Activated CD8-positive, alpha-beta memory T cell treated with anti-CD3 and anti-CD28 coated beads for 24 hours (primary cell): ENCODE measurements at regions not wholly inside any gene's neighbourhood (a gene's known extent, or its start where the extent isn't known, plus 50 kb on each side); places are given as distances from the start of the nearest gene placed in this dataset.

Source experiments
- DNase-seq: peaks from one replicate; pipeline ENCODE4 v3.0.0-alpha.2; 2020

DNA sequence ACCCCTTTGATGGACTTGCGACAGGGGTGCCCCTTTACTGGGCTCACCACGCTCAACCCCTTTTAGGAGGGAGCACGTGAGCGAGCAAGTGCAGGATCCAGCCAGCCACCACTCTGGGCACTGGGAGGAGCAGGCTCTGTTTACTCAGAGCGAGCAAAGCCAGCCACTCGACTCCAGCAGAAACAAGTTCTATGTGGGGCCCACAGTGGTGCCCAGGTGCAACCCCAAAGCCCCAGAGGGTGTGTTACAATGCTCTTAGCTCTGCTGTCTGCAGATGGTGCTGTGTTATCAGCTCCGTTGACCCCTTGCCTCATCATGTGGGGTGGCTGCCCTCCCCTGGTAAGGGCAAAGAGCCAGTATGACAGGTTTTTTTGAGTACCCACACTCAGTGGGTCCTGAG lies 120.3 kb upstream of the SUCLG2 start:
- no peak for DNase-seq

DNA sequence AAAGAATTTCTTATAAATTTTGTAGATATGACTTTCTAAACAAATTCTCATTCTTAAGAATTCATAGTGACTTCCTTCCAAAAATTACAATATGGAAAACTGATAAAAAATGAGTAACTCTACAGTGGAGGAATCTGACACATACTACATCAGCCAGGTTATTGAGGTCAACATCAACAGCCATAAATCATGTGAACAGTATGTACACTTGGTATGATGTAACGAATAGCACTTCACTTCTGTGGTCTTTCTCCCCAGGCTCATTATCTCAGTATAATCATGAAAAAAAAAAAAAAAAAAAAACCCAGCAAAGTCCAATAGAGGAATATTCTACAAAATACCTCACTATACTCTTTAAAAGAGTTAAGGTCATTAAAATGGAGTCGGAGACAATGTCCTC lies 111.2 kb upstream of the SUCLG2 start:
- no peak for DNase-seq

DNA sequence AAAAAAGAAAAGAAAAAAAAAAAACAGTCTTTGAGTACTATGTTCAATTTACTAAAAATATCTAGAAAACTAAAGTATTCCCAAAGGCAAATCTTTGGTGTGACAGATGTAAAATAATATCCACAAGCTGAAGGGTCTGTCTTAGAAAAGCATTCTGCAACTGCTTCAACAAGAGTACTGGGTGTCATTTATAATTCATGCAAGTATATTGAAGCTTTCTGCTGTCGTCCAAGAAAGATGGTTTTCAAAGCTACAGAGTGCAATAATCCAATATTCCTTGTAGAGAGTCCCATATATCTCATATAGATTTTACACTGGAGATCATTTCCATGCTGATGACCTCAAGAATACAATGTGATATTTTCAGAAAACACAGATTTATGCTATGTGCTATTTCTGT lies 90.9 kb upstream of the SUCLG2 start:
- DNase-seq = no peak

DNA sequence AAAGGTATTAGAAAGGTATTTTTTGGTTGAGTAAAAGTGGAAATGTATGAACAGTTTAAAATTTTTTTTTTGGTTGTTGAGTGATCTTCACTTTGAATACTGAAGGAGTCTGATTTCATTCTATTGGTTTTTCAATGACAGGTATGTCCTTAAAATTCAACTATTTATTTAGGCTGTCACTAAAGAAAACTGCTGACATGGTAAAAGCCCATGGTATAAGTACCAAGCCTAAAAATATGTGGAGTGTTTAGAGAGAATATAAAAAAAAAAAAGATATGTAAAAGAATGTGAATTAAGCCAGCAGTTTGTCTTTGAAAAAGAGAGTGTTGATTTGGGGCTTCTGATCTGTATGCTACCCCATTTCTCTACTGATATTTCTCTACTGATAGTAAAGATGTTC lies 90.3 kb upstream of the SUCLG2 start:
- DNase-seq = no peak

DNA sequence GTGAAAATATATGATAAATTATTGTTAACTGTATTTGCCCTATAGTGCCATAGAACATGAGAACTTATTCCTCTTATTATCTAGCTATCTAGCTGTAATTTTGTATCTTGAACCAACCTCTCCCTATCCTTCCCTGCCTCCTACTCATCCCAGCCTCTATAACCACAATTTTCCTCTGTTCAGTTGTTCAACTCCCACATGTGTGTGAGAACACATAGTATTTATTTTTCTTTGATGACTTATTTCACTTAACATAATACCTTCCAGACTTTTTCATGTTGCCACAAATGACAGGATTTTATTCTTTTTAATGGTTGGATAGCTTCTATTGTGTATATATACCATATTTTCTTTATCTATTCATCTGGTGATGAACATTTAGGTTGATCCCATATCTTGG lies 85.4 kb upstream of the SUCLG2 start:
- DNase-seq = no peak

DNA sequence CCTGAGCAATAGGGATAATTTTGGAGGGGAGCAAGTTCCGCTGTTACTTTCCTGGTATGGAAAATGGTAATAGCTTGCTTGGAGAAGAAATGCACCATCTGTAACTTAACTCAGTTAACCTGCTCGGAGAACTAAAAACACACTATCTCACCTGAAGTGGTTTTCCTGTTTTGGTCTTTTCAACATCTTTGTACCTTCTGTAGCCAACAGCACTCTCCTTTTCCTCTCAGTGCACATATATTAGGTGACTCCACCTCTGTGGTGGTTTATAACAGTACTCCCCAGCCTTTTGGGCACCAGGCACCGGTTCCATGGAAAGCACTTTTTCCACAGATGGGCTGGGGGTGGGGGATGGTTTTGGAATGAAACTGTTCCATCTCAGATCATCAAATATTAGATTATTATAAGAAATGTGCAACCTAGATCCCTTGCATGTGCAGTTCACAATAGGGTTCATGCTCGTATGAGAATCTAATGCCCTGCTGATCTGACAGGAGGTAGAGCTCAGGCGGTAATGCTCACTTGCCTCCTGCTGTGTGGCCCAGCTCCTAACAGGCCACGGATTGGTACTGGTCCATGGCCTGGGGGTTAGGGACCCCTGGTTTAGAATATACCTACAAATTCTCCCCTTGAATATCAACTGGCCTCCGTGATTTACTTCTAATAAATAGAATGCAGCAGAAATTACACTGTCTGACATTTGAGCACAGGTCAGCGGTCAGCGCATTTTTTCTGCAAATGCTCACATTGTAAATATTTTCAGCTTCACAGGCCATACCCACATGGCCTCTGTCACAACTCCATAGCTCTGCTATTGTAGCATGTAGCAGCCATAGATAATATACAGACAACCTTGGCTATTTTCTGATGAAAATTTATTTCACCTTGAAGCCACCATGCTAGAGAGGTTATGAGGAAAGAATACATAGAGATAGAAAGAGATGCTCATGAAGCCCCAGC lies 83.8 kb upstream of the SUCLG2 start:
- DNase-seq = no peak

DNA sequence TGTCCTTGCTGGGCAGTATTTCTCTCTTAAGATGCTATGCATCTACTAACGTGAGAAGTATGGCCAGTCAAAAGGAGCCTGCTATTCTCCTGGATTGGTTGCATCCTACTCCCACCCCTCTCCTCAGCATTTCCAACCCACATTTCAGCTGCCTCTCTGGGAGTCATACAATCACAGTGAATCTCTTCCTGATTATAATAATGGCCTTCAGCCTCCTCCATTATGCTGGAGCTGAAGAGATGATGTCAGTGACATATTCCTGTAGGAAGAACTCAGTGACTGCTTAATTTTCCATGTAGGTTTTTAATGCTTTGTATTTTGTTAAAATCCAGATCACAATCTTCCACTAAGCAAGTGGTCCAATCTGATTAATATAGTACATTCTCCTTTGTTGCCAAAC lies 82.7 kb upstream of the SUCLG2 start:
- no peak for DNase-seq

DNA sequence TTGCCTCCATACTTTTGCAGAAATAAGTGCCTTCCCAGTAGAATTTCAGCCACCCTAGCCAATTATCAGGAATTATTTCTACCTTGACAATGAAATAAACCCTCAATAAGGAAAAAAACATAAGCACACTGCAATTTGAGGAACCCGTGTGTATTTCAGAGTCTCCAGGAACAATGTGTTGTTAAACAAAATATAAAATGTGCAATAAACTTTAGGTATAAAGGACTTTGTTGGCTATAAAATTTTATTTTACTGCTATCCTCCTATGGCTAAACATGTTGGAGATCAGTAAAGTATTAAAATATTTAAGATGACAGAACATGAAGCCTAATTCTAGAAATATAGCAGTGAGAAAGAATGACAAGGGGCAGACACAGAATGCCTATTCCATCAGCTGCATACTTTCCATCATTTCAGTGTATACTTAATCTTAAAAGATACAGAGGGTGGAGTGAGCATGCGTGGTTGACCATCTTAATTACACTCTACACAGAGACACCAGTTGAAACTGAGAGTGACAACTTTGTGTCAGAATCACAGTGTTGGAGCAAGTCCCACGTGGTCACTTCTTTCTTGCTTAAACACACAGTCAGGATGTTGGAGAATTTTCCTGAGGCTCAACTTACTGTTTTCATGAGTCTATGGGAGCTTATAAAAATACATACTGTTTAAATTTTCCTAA lies 79.0 kb upstream of the SUCLG2 start:
- DNase-seq = no peak

DNA sequence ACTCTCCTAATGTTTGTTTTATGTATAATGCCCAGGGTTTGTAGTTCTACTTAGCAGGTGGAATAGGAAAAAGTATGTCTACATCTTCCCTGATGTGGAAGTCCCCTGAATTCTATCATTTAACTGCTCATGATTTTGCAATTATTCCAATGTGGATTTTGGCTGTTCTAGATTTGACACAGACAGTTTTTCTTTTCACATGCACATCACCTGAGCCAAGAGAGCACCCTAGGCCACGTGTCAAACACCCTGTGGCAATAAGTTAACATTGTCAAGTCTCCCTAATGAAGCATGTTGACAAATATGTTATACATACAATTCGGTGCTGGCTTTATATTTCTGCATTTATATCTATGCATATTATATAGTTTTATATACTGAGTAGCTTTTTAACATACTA lies 70.0 kb upstream of the SUCLG2 start:
- DNase-seq = no peak

DNA sequence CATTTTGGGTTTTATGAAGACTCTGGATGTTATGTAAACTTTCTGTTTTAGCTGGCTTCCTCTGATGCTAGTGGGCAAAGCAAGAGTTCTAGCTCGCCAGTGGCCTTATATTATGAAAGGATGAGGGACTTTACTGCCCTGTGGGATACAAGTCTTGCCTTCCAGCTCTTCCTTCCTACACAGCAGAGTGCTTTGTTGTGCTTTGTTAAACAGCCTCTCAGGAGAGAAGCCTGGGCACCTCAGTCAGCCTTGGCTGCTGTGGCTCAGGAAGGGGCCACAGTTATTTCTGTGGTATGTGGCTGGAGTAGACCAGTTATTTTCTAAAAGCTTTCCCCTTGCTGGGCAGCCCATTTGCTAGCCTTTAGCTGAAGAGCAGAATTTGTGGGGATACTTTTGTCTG lies 69.5 kb upstream of the SUCLG2 start:
- DNase-seq = no peak

DNA sequence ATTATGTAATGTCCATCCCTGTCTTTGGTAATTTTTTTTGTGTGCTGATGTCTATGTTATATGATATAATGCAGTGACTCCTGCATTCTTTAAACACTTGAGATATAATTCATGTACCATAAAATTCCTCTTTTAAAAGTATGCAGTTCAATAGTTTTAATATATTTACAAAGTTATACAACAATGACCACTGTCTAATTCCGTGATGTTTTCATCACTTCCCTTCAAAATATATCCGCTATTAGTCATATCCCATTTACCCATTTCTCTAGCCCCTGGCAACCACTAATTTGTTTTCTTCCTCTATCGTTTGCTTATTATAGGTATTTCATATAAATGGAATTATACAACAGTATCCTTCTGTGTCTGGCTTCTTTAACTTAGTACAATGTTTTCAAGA lies 64.9 kb upstream of the SUCLG2 start:
- DNase-seq = no peak

DNA sequence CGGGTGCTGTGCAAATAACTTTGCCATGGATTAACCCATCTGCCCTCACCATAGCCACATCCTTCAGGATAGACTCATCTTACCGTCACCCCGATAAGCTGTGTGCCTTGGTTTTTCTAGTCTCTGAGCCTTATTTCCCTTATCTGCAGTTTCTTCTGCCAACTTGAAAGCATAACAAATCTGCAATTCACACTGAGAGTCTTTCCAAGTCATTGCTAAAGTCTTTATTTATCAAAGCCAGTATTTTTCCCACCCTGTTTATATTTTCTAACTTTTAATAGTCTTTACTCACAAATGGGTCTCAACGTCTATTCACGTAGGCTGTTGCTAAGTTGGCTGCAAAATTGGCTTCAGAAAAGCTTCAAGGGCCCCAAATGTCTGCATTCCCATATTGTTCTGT lies 61.6 kb upstream of the SUCLG2 start:
- DNase-seq = no peak

DNA sequence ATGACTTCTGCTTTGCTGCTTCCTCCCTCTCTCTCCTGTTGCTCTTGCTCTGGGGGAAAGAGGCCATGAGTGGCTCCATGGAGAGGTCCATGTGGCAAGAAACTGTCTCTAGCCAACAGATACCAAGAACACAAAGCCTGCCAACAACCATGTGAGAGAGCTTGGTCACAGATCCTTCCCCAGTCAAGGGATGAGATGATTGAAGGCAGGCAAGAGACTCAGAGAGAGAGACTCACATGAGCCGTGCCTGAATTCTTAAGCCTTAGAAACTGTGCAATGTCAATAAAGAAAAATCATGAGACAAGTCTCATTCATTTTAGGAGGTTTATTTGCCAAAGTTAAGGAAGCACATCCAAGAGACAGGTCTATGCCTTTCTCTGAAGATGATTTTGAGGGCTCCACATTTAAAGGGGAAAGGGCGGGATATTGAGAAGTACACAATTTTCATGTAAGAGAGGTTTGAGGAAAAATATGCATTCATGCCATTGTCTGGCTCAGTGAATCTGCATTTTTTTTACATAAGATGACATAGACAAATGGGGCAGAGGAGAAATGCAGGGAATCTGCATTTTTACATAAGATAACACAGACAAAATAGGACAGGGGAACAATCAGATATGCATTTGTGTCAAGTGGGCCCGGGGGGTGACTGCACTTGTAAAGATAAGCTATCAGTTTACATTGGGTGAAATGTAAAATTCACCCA lies 59.5 kb upstream of the SUCLG2 start:
- DNase-seq = no peak

DNA sequence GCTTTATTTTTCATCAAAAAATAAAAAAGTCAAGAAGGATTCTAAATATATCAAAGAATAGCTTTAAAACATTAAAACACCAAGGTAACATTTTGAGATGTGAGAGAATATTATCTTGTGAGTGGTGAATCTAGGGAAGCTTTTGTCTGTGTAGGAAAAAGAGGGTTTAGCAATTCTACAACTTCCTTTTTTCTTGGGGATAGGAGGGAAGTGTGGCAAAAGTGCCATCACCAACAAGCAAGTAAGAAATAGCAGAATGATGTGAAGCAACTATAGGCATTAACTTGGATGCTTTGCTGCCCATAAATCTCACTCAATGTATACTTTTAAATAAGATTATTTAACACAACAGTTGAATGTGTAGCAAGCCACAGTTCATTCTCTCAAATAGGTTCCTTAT lies 57.8 kb upstream of the SUCLG2 start:
- DNase-seq = no peak

DNA sequence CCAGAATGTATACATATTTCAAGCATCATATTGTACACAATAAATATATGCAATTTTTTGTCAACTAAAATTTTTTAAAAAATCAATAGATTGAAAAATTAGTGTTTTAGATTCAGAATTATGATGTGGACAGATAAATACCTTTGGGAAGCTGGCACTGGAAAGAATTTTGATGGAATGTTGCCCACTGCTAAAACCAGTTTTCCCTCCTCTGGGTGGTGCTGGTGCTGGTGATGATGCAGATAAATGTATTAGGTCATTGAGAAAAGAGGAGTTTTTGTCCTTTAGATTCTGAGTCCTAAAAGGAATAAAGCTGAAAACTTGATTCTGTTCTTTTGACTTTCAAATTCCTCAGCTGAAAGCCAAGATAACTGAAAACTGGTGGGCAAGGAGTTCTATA lies 56.0 kb upstream of the SUCLG2 start:
- DNase-seq = no peak

DNA sequence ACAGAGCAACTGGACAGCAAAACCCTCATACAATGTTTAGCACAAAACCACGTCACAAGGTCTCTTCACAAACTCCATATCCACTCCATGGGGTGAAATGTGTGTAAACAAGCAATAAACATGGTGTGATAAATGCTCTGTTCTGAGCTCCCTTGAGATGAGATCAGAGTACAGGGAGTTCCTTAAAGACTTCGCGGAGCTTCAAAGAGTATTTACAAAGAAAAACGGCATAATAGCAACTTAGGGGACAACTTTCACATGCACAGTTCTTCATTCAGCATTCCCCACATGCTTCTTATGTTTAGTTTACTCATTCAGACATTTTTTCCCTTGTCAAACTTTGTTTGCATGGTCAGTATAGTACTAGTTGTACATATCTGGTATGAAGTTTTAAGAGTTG lies 52.5 kb upstream of the SUCLG2 start:
- no peak for DNase-seq

DNA sequence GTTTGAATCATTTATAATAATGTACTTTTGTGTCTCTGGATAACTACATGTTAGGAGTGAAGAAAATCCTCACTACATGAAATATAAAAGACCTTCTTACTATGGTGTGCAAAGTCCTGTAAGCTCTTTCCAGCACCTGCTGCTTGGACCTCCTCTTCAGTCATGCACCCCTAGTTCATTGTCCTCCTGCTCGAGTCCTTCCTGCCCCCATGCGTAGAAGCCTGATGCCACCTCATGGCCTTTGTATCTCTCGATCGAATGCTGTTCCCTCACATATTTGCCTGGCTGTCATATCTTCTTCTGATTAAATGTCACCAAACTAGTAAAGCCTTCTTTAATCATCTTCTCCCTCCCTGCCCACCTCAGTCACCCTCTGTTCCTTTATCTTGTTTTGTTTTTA lies 49.9 kb upstream of the SUCLG2 start:
- DNase-seq = no peak
